Keratinocyte (primary cell): ENCODE measurements at regions not wholly inside any gene's neighbourhood (a gene's known extent, or its start where the extent isn't known, plus 50 kb on each side); places are given as distances from the start of the nearest gene placed in this dataset.

ENCODE experiments used
- CTCF ChIP-seq, 3 experiments: IDR thresholded peaks in 1 of 3; conservative IDR thresholded peaks in 1 of 3; optimal IDR thresholded peaks in 1 of 3; 2 replicates in 2 of 3; 3 replicates in 1 of 3; pipeline versions ENCODE3 to v1.5.1; 2011; ENCODE audit warnings: low read length in 3 of 3, mild to moderate bottlenecking in 3 of 3, moderate library complexity in 2 of 3, control low read depth in 1 of 3, inconsistent platforms in 1 of 3; ENCODE audit not compliant: insufficient read depth in 2 of 3; ENCODE audit errors: extremely low read depth in 1 of 3
- EZH2 ChIP-seq: IDR thresholded peaks from one replicate; pipeline ENCODE4 v1.6.1; 2012; ENCODE audit warnings: inconsistent platforms, mild to moderate bottlenecking, low read length, moderate library complexity

GRCh38 chr14:42947991-42948390 is 1341.3 kb downstream of the LRFN5 start:
- TF ChIP-seq CTCF (optimal IDR thresholded peaks at IDR 0.05 in 1 of 3, IDR thresholded peaks at IDR 0.05 in 1 of 3, conservative IDR thresholded peaks at IDR 0.05 in 1 of 3; ENCODE audit: extremely low read depth in 1 of 3, insufficient read depth in 2 of 3, low read length in 3 of 3): no peak
- TF ChIP-seq EZH2: no peak
